H9 (cell line): ENCODE measurements at regions not wholly inside any gene's neighbourhood (a gene's known extent, or its start where the extent isn't known, plus 50 kb on each side); places are given as distances from the start of the nearest gene placed in this dataset.

Experiments used
- DNase-seq: peaks from one replicate; pipeline ENCODE4 v3.0.0-alpha.2; 2017
- H2AFZ ChIP-seq: one replicate; pipeline ENCODE4 v1.6.1; 2013; ENCODE audit warnings: mild to moderate bottlenecking, low read length, control low read depth, moderate library complexity
- H2AK5ac ChIP-seq: 2 replicates; pipeline ENCODE4 v1.6.1; 2013; ENCODE audit warnings: low read length, control low read depth, mixed read lengths; ENCODE audit not compliant: insufficient read length
- H2BK120ac ChIP-seq: one replicate; pipeline ENCODE4 v1.6.1; 2013; ENCODE audit warnings: low read depth, mild to moderate bottlenecking, low read length, control low read depth, inconsistent platforms; ENCODE audit not compliant: poor library complexity, severe bottlenecking
- H2BK12ac ChIP-seq: 2 replicates; pipeline ENCODE4 v1.6.1; 2013; ENCODE audit warnings: low read length, control low read depth, mixed read lengths, low read depth; ENCODE audit not compliant: insufficient read length
- H2BK15ac ChIP-seq: 2 replicates; pipeline ENCODE4 v1.6.1; 2013; ENCODE audit warnings: low read depth, low read length, control low read depth
- H2BK20ac ChIP-seq: one replicate; pipeline ENCODE4 v1.6.1; 2013; ENCODE audit warnings: low read depth, mild to moderate bottlenecking, low read length, control low read depth, inconsistent platforms; ENCODE audit not compliant: poor library complexity, severe bottlenecking
- H2BK5ac ChIP-seq: 2 replicates; pipeline ENCODE4 v1.6.1; 2013; ENCODE audit warnings: low read length, control low read depth, mixed read lengths; ENCODE audit not compliant: insufficient read length
- H3K14ac ChIP-seq: 2 replicates; pipeline ENCODE4 v1.6.1; 2013; ENCODE audit warnings: low read length, control low read depth; ENCODE audit not compliant: insufficient read depth
- H3K18ac ChIP-seq: 2 replicates; pipeline ENCODE4 v1.6.1; 2013; ENCODE audit warnings: low read depth, mild to moderate bottlenecking, mixed read lengths, low read length, control low read depth; ENCODE audit not compliant: insufficient read length
- H3K23ac ChIP-seq: 2 replicates; pipeline ENCODE4 v1.6.1; 2013; ENCODE audit warnings: low read length, control low read depth, mixed read lengths, low read depth; ENCODE audit not compliant: insufficient read length
- H3K23me2 ChIP-seq: 2 replicates; pipeline ENCODE4 v1.6.1; 2013; ENCODE audit warnings: low read depth, mild to moderate bottlenecking, mixed read lengths, low read length, control low read depth; ENCODE audit not compliant: insufficient read length, poor library complexity, severe bottlenecking
- H3K27ac ChIP-seq: 2 replicates; pipeline ENCODE4 v1.5.1; 2013; ENCODE audit warnings: low read length, control low read depth, mixed read lengths, low read depth; ENCODE audit not compliant: insufficient read length
- H3K27me3 ChIP-seq: 2 replicates; pipeline ENCODE4 v1.6.1; 2013; ENCODE audit warnings: low read length, control low read depth, inconsistent platforms; ENCODE audit not compliant: insufficient read depth
- H3K4ac ChIP-seq: 2 replicates; pipeline ENCODE4 v1.6.1; 2013; ENCODE audit warnings: low read depth, mild to moderate bottlenecking, control low read depth, inconsistent platforms, low read length, moderate library complexity
- H3K4me1 ChIP-seq: 2 replicates; pipeline ENCODE4 v1.6.1; 2013; ENCODE audit warnings: low read length, control low read depth, inconsistent platforms; ENCODE audit not compliant: insufficient read depth
- H3K4me2 ChIP-seq: 2 replicates; pipeline ENCODE4 v1.6.1; 2013; ENCODE audit warnings: low read length, control low read depth, mixed read lengths; ENCODE audit not compliant: insufficient read length, insufficient read depth
- H3K56ac ChIP-seq: 2 replicates; pipeline ENCODE4 v1.6.1; 2013; ENCODE audit warnings: low read depth, mild to moderate bottlenecking, mixed read lengths, low read length, control low read depth; ENCODE audit not compliant: insufficient read length
- H3K79me1 ChIP-seq: 2 replicates; pipeline ENCODE4 v1.6.1; 2013; ENCODE audit warnings: low read depth, mild to moderate bottlenecking, moderate library complexity, low read length, control low read depth, inconsistent platforms; ENCODE audit not compliant: insufficient read depth, poor library complexity, severe bottlenecking
- H3K79me2 ChIP-seq: 2 replicates; pipeline ENCODE4 v1.6.1; 2013; ENCODE audit warnings: low read length, control low read depth, inconsistent platforms; ENCODE audit not compliant: insufficient read depth
- H3K9ac ChIP-seq: 2 replicates; pipeline ENCODE4 v1.6.1; 2013; ENCODE audit warnings: low read length, control low read depth, mixed read lengths; ENCODE audit not compliant: insufficient read length; ENCODE audit errors: extremely low read depth
- H3K9me3 ChIP-seq: one replicate; pipeline ENCODE4 v1.6.1; 2013; ENCODE audit warnings: low read depth, low read length, inconsistent platforms; ENCODE audit not compliant: control insufficient read depth
- H3T11ph ChIP-seq: one replicate; pipeline ENCODE4 v1.6.1; 2013; ENCODE audit warnings: mild to moderate bottlenecking, low read length, control low read depth, inconsistent platforms
- H4K20me1 ChIP-seq: one replicate; pipeline ENCODE4 v1.6.1; 2013; ENCODE audit not compliant: control insufficient read depth, insufficient read length, insufficient read depth
- H4K5ac ChIP-seq: 2 replicates; pipeline ENCODE4 v1.6.1; 2013; ENCODE audit warnings: low read depth, mild to moderate bottlenecking, mixed read lengths, low read length, control low read depth; ENCODE audit not compliant: insufficient read length
- H4K8ac ChIP-seq: replicated peaks from 2 replicates; pipeline ENCODE4 v1.6.1; 2013; ENCODE audit warnings: low read length, control low read depth, mixed read lengths, low read depth; ENCODE audit not compliant: insufficient read length
- H4K91ac ChIP-seq: 2 replicates; pipeline ENCODE4 v1.6.1; 2013; ENCODE audit warnings: low read depth, mild to moderate bottlenecking, moderate library complexity, mixed read lengths, low read length, control low read depth; ENCODE audit not compliant: insufficient read length
- H3K27ac Mint-ChIP-seq, 3 experiments: 2 replicates in 2 of 3; 3 replicates in 1 of 3; pipeline ENCODE4 v1.8.0; 2020 to 2021; ENCODE audit warnings: mixed read lengths in 3 of 3, mild to moderate bottlenecking in 1 of 3, moderate library complexity in 1 of 3
- H3K27me3 Mint-ChIP-seq: 2 replicates; pipeline ENCODE4 v1.8.0; 2021; ENCODE audit warnings: low read depth, mild to moderate bottlenecking, moderate library complexity, mixed read lengths
- H3K36me3 Mint-ChIP-seq, 3 experiments: 2 replicates in 2 of 3; 3 replicates in 1 of 3; pipeline ENCODE4 v1.8.0; 2020 to 2021; ENCODE audit warnings: low read depth in 3 of 3, mixed read lengths in 3 of 3; ENCODE audit not compliant: insufficient read depth in 1 of 3
- H3K4me1 Mint-ChIP-seq, 2 experiments: 2 replicates each; pipeline ENCODE4 v1.8.0; 2020; ENCODE audit warnings: mixed read lengths in 2 of 2
- H3K4me3 Mint-ChIP-seq, 2 experiments: 2 replicates in 1 of 2; 3 replicates in 1 of 2; pipeline ENCODE4 v1.8.0; 2020 to 2021; ENCODE audit warnings: mild to moderate bottlenecking in 2 of 2, mixed read lengths in 2 of 2, moderate library complexity in 1 of 2
- H3K9me3 Mint-ChIP-seq, 2 experiments: 2 replicates in 1 of 2; 3 replicates in 1 of 2; pipeline ENCODE4 v1.8.0; 2020; ENCODE audit warnings: mild to moderate bottlenecking in 2 of 2, mixed read lengths in 2 of 2, moderate library complexity in 1 of 2
- CTCF ChIP-seq: fragments of 200-600 bp; sonication (generic); conservative IDR thresholded peaks from 3 replicates; pipeline ENCODE4 v1.8.0; 2021; ENCODE audit warnings: antibody characterized with exemption, mild to moderate bottlenecking
- WGBS: extraction: QIAGEN DNeasy Blood & Tissue Kit; methylation state at CpG from one replicate; pipeline ENCODE4 v1.1.7; 2013; ENCODE audit warnings: missing lambda C conversion rate, low lambda C conversion rate, mixed read lengths; ENCODE audit not compliant: insufficient read length; ENCODE audit errors: extremely low coverage; 5-methylcytosine and 5-hydroxymethylcytosine counted together

GRCh38 chr3:135449046-135449445 lies 516.5 kb upstream of the PPP2R3A start:
- Mint-ChIP-seq H3K4me3 (no peak overlapping the region), H3K27me3 (peaks cover 11% of the 10 kb centered on the region), H3K4me1 (peaks cover 9 to 11% of the 10 kb centered on the region in 2 experiments), H3K27ac (no peak overlapping the region), H3K36me3 (no peaks in the 10 kb centered on the region), H3K9me3 (no peaks in the 10 kb centered on the region)
- H2BK12ac ChIP-seq, result no peak overlapping the region
- H3K27ac ChIP-seq, result no peak overlapping the region
- H4K5ac ChIP-seq, result no peak overlapping the region
- H2AK5ac ChIP-seq, result no peak overlapping the region
- no peak overlapping the region for H3K14ac ChIP-seq
- no CpG with 5 or more reads among the region's 1 CpG for WGBS
- no peak overlapping the region for H2BK5ac ChIP-seq
- H3K23me2 ChIP-seq, result no peaks in the 10 kb centered on the region
- H3K4me1 ChIP-seq, result peaks cover 4% of the 10 kb centered on the region; the same call in 1 of the 2 replicates
- no peaks in the 10 kb centered on the region for H3K9me3 ChIP-seq
- no peak overlapping the region for H3K18ac ChIP-seq
- DNase-seq, result no peak
- no peak overlapping the region for H4K8ac ChIP-seq
- H2BK20ac ChIP-seq, result no peak overlapping the region
- H3K56ac ChIP-seq, result no peak overlapping the region
- no peak overlapping the region for H3K23ac ChIP-seq
- no peak overlapping the region for H2BK15ac ChIP-seq
- H3K79me2 ChIP-seq, result no peaks in the 10 kb centered on the region
- no peak overlapping the region for H2BK120ac ChIP-seq
- H3T11ph ChIP-seq, result no peak overlapping the region
- no peak overlapping the region for H3K9ac ChIP-seq
- H4K20me1 ChIP-seq, result no peaks in the 10 kb centered on the region
- no peak for TF ChIP-seq CTCF
- H3K4ac ChIP-seq, result no peak overlapping the region
- no peak overlapping the region for H2AFZ ChIP-seq
- H3K4me2 ChIP-seq, result no peak overlapping the region
- no peaks in the 10 kb centered on the region for H3K79me1 ChIP-seq
- H4K91ac ChIP-seq, result no peak overlapping the region
- no peaks in the 10 kb centered on the region for H3K27me3 ChIP-seq
